ENCODE measurements at regions not wholly inside any gene's neighbourhood (a gene's known extent, or its start where the extent isn't known, plus 50 kb on each side); places are given as distances from the start of the nearest gene placed in this dataset.

DNA sequence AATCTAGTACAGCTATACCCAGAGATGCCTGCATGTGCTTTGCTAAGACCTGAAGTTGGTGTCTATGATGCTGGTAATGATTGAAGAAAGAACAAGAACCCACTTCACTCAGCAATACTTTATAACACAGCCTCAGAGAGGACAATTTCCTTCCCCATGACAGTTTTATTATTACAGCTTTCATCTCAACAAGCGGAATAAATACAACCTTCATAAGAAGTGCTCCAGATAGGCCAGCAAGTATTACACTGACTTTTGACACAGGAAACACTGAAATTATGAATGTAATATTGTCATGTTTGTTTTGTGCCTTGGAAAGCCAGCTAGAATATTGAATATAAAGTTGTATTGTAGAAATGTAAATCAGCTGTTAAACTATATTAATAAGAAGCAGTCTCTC, 557.4 kb upstream of the ARPP21 start:
- TF ChIP-seq, protein P1, sequence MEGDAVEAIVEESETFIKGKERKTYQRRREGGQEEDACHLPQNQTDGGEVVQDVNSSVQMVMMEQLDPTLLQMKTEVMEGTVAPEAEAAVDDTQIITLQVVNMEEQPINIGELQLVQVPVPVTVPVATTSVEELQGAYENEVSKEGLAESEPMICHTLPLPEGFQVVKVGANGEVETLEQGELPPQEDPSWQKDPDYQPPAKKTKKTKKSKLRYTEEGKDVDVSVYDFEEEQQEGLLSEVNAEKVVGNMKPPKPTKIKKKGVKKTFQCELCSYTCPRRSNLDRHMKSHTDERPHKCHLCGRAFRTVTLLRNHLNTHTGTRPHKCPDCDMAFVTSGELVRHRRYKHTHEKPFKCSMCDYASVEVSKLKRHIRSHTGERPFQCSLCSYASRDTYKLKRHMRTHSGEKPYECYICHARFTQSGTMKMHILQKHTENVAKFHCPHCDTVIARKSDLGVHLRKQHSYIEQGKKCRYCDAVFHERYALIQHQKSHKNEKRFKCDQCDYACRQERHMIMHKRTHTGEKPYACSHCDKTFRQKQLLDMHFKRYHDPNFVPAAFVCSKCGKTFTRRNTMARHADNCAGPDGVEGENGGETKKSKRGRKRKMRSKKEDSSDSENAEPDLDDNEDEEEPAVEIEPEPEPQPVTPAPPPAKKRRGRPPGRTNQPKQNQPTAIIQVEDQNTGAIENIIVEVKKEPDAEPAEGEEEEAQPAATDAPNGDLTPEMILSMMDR (IDR thresholded peaks at IDR 0.05; ENCODE audit: low read depth, low read length), result no peak
- no peak for TF ChIP-seq EZH2phosphoT487 (IDR thresholded peaks at IDR 0.05; ENCODE audit: low read depth)
- Histone ChIP-seq H3K9me3 (ENCODE audit: insufficient read depth, low read length) (no peaks in the 10 kb centered on the region), H3K27me3 (ENCODE audit: low read depth, low read length) (no peaks in the 10 kb centered on the region), H3K27ac (ENCODE audit: low read length) (no peak overlapping the region), H3K36me3 (replicated peaks; ENCODE audit: low read depth, low read length) (no peaks in the 10 kb centered on the region), H2AFZ (ENCODE audit: low read depth, low read length) (no peak overlapping the region), H3K9ac (ENCODE audit: low read length) (no peak overlapping the region), H4K20me1 (ENCODE audit: insufficient read depth, low read length) (no peaks in the 10 kb centered on the region), H3K79me2 (ENCODE audit: low read length) (no peaks in the 10 kb centered on the region), H3K4me2 (ENCODE audit: low read length) (no peak overlapping the region), H3K4me3 (ENCODE audit: low read length) (no peak overlapping the region), H3K4me1 (ENCODE audit: low read length) (no peaks in the 10 kb centered on the region)

DNA sequence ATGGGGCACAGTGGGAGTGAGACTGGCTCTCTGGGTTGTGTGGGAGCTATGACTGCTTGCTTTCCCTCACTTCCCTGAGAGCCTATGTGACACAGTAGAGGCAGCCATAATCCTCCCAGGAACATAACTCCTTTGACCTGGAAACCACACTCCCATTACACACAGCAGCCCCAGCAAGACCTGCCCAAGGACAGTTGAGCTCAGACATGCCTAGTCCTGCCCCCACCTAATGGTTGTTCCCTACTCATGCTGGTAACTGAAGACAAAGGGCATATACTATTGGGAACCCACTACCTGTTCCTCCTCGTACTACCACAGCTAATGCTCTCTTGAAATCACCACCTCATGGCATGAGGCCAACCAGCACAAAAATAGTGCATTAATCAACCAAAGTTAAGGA, 550.4 kb upstream of the ARPP21 start:
- Histone ChIP-seq H3K4me3 (ENCODE audit: low read length) (no peak overlapping the region), H3K79me2 (ENCODE audit: low read length) (no peaks in the 10 kb centered on the region), H4K20me1 (ENCODE audit: insufficient read depth, low read length) (no peaks in the 10 kb centered on the region), H3K9ac (ENCODE audit: low read length) (no peak overlapping the region), H2AFZ (ENCODE audit: low read depth, low read length) (no peak overlapping the region), H3K4me2 (ENCODE audit: low read length) (no peak overlapping the region), H3K36me3 (replicated peaks; ENCODE audit: low read depth, low read length) (no peaks in the 10 kb centered on the region), H3K27me3 (ENCODE audit: low read depth, low read length) (no peaks in the 10 kb centered on the region), H3K9me3 (ENCODE audit: insufficient read depth, low read length) (0 out of 2 replicates have a peak, but pooled peaks cover 4% of the 10 kb centered on the region), H3K27ac (ENCODE audit: low read length) (no peak overlapping the region), H3K4me1 (ENCODE audit: low read length) (no peaks in the 10 kb centered on the region)
- TF ChIP-seq EZH2phosphoT487 (IDR thresholded peaks at IDR 0.05; ENCODE audit: low read depth), result no peak
- TF ChIP-seq, protein P1 (IDR thresholded peaks at IDR 0.05; ENCODE audit: low read depth, low read length), result no peak

DNA sequence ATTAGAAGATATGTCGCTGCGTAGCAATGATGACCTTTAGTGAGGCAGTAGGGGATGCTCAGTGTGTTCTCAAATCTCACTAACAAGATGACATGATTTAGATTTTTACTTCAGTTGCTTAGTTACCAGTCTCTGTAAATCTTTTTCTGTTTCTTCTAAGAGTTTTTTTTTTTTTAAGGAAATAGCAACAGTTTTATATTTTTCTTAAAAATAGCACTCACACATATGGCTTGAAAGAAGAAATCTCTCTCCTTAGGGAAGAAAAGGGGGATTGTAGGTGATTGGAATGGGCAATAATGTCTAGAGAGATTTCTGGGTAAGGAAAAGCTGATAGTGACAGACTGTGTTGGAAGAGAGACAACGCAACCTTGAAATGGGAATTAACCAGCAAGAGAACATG, 524.6 kb upstream of the ARPP21 start:
- Histone ChIP-seq H3K4me1 (ENCODE audit: low read length) (no peaks in the 10 kb centered on the region), H3K9me3 (ENCODE audit: insufficient read depth, low read length) (no peaks in the 10 kb centered on the region), H3K36me3 (replicated peaks; ENCODE audit: low read depth, low read length) (no peaks in the 10 kb centered on the region), H2AFZ (ENCODE audit: low read depth, low read length) (no peak overlapping the region), H3K9ac (ENCODE audit: low read length) (no peak overlapping the region), H3K27me3 (ENCODE audit: low read depth, low read length) (no peaks in the 10 kb centered on the region), H4K20me1 (ENCODE audit: insufficient read depth, low read length) (no peaks in the 10 kb centered on the region), H3K4me2 (ENCODE audit: low read length) (no peak overlapping the region), H3K27ac (ENCODE audit: low read length) (no peak overlapping the region), H3K79me2 (ENCODE audit: low read length) (no peaks in the 10 kb centered on the region), H3K4me3 (ENCODE audit: low read length) (no peak overlapping the region)
- TF ChIP-seq, protein P1 (IDR thresholded peaks at IDR 0.05; ENCODE audit: low read depth, low read length), result no peak
- no peak for TF ChIP-seq EZH2phosphoT487 (IDR thresholded peaks at IDR 0.05; ENCODE audit: low read depth)

DNA sequence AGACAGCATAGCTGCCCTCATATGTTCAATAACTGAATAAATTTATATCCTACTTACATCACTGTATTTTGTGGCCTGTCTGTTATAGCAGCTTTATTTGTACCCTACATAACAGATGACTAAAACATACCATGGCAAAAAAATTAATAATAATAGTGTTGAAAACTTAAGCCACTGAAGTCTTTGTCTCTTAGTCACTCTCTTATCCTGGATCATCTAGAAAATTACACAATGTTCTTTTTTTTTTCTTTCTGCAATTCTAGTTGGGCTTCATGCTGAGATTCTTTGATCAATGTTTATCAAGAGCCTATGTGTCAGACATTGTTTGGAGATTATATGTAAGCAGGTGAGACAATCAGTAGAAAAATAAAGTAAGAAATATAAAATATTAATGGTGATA, 519.3 kb upstream of the ARPP21 start:
- no peaks in the 10 kb centered on the region for H4K20me1 ChIP-seq (ENCODE audit: insufficient read depth, low read length)
- no peak overlapping the region for H3K4me3 ChIP-seq (ENCODE audit: low read length)
- H3K9me3 ChIP-seq (ENCODE audit: insufficient read depth, low read length), result no peaks in the 10 kb centered on the region
- no peaks in the 10 kb centered on the region for H3K36me3 ChIP-seq (replicated peaks; ENCODE audit: low read depth, low read length)
- H3K4me1 ChIP-seq (ENCODE audit: low read length), result no peaks in the 10 kb centered on the region
- H3K9ac ChIP-seq (ENCODE audit: low read length), result no peak overlapping the region
- TF ChIP-seq, protein P1 (IDR thresholded peaks at IDR 0.05; ENCODE audit: low read depth, low read length), result no peak
- TF ChIP-seq EZH2phosphoT487 (IDR thresholded peaks at IDR 0.05; ENCODE audit: low read depth), result no peak
- no peak overlapping the region for H3K4me2 ChIP-seq (ENCODE audit: low read length)
- no peak overlapping the region for H2AFZ ChIP-seq (ENCODE audit: low read depth, low read length)
- H3K27me3 ChIP-seq (ENCODE audit: low read depth, low read length), result no peaks in the 10 kb centered on the region
- H3K79me2 ChIP-seq (ENCODE audit: low read length), result no peaks in the 10 kb centered on the region
- no peak overlapping the region for H3K27ac ChIP-seq (ENCODE audit: low read length)
